B cell (primary cell): ENCODE measurements at regions not wholly inside any gene's neighbourhood (a gene's known extent, or its start where the extent isn't known, plus 50 kb on each side); places are given as distances from the start of the nearest gene placed in this dataset.
"Not testable (repeated sequence)": the region's sequence is repeated elsewhere in the genome, so short reads cannot be mapped to it uniquely, and the experiment has no call there.

Experiments used
- CTCF ChIP-seq: fragments of 200-600 bp; IDR thresholded peaks from one replicate; pipeline ENCODE4 v1.8.0; 2022; ENCODE audit warnings: antibody characterized with exemption, mild to moderate bottlenecking
- EZH2 ChIP-seq: IDR thresholded peaks from 2 replicates; pipeline ENCODE4 v1.6.1; 2012; ENCODE audit warnings: borderline replicate concordance, low read depth, mild to moderate bottlenecking, moderate library complexity, low read length; ENCODE audit not compliant: insufficient read depth, poor library complexity, severe bottlenecking

- TF ChIP-seq EZH2, CTCF: not testable (repeated sequence)
Observed at GRCh38 chr15:30500511-30500910, 51.3 kb upstream of the GOLGA8Q start.
